ENCODE measurements at regions not wholly inside any gene's neighbourhood (a gene's known extent, or its start where the extent isn't known, plus 50 kb on each side); places are given as distances from the start of the nearest gene placed in this dataset.
"Not testable (repeated sequence)": the region's sequence is repeated elsewhere in the genome, so short reads cannot be mapped to it uniquely, and the experiment has no call there.

DNA sequence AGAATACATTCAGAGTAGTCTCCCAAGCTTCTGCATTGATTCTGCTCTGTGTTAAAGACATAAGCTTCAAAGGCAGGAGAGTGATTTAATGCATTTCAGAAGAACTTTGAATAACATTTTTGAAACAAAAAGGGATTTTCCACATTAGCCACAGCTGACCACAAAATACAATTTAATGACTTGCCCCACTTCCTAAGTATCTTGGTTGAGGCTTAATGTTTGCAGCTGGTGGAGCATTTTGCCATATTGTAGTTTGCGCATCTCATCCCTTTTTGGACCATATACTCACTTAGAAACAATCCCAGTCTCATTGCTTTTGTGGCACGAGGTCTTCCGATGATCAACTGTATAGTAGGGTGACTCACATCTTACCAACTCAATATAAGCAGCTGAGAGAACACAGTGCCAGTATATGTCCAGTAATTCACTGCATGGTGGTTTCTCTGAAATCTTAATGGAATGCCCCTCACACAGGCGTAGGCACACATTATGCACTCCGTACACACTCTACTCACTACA lies 455.8 kb upstream of the PTGER4 start:
- DNase-seq (ENCODE audit: low read depth in 2 of 2) = no peak

DNA sequence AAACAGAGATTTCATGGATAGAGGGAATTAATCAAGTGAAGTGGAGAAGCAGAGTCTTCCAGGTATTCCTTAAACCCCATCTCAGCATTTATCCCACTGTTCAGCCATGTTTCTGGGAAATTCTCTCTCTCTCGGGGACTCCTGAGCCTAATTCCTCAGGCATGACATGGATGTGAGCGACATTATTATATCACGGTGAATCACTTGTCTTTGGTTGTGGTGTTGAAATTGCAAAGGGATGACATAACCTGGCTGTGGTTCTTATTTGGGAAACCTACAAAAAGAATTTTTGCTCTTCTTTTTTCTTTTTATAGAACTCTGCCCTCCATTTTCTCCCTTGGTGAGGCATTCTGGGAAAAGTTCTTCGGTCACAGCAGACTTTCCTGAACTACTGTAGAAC lies 457.9 kb upstream of the PTGER4 start:
- no peak for DNase-seq (ENCODE audit: low read depth in 2 of 2)

DNA sequence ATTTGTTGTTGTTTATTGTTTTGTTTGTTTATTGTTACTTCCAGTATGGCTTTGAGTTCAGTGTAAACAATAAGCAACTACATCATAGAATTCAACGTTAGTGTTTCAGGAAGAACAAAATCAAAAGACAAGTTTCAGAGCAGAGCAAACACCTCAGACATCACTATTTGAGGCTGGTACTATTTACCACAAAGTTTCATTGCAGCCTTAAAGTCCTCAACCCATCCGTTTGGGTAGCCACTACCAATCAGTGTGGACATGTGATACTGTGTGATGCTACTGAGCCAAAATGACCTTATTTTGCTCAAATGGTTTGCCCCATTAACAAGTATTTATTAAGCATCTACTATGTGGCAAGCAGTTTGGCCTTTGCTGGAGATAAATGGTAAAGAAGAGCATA lies 458.5 kb upstream of the PTGER4 start:
- no peak for DNase-seq (ENCODE audit: low read depth in 2 of 2)

DNA sequence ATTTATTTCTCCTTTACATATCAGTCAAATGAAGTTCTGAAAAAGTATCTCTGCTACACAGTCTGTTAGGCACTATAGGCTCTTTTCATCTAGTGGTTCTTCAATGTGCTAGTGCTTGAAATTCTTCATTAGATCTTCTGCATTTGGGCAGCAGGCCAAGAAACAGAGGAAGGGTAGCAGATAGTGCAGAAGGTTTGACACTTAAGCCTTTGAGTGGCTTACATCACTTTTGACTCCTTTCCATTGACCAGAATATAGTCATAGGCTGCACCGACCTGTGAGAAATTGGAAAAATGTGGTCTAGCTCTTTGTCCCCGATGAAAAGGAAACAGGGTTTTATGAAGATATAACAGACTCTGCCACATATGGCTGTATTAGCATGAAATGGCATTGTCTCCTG lies 459.5 kb upstream of the PTGER4 start:
- no peak for DNase-seq (ENCODE audit: low read depth in 2 of 2)

- no peak for DNase-seq (ENCODE audit: low read depth in 2 of 2)
These were observed 462.2 kb upstream of the PTGER4 start for GRCh38 chr5:40217553-40217952.

- DNase-seq (ENCODE audit: low read depth in 2 of 2) = no peak
These were observed 469.0 kb upstream of the PTGER4 start for GRCh38 chr5:40210694-40211093.

DNA sequence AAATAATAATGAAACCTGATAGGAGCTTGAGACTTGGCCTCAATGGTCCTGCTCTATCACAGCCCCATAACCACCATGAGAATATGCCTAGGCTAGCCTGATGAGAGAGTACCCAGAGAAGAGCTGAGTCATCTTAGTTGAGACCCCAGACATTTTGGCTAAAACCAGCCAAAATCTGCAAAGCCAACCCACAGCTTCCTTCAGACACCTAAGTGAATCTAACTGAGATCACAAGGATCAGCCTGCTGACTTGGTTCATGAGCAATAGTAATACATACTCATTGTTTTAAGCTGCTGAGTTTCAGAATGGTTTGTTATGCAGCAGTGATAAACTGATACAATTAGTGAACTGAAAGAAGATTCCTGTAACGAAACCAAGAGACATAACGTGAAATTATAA lies 473.7 kb upstream of the PTGER4 start:
- no peak for DNase-seq (ENCODE audit: low read depth in 2 of 2)

- DNase-seq (ENCODE audit: low read depth in 2 of 2) = no peak
These were observed 475.6 kb upstream of the PTGER4 start for GRCh38 chr5:40204144-40204543.

GRCh38 chr5:40202814-40203440 lies 476.8 kb upstream of the PTGER4 start:
- no peak for DNase-seq (ENCODE audit: low read depth in 2 of 2)

DNA sequence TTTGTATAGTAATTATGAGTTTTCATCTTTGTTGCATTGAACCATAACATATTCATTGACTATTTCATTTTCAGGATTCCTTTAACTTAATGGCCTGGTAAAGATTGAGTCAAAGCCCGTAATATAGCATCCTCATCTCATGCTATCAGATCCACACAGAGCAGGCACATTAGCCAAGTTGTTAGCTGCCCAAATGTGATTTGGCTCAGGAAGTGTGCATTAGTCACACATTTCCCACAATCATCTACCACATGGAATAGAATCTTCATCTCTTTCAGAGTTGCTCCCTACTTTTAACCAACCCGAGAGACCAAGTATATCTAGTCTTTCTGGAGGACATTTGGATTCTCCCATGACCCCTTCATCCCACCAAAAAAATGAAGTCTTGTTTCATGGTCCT lies 481.0 kb upstream of the PTGER4 start:
- DNase-seq (ENCODE audit: low read depth in 2 of 2) = no peak

GRCh38 chr5:40195574-40195973 lies 484.1 kb upstream of the PTGER4 start:
- not testable (repeated sequence) for DNase-seq (ENCODE audit: low read depth in 2 of 2)

- DNase-seq (ENCODE audit: low read depth in 2 of 2) = no peak
These were observed 488.6 kb upstream of the PTGER4 start for GRCh38 chr5:40191150-40191549.

- no peak for DNase-seq (ENCODE audit: low read depth in 2 of 2)
These were observed 507.0 kb upstream of the PTGER4 start for GRCh38 chr5:40172721-40173120.

- DNase-seq (ENCODE audit: low read depth in 2 of 2) = no peak
These were observed 507.7 kb upstream of the PTGER4 start for GRCh38 chr5:40171971-40172370.

DNA sequence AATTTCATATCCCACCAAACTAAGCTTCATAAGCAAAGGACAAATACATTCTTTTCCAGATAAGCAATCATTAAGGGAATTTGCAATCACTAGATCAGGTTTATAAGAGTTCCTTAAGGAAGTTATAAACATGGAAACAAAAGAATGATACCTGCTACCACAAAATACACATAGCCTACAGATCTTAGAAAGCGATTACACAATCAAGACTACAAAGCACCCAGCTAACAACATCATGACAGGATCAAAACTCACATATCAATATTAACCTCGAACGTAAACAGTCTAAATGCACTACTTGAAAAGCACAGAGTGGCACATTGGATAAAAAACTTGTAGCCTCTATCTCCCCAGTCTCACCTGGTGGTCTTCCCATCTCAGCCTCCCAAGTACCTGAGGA lies 512.4 kb upstream of the PTGER4 start:
- no peak for DNase-seq (ENCODE audit: low read depth in 2 of 2)

DNA sequence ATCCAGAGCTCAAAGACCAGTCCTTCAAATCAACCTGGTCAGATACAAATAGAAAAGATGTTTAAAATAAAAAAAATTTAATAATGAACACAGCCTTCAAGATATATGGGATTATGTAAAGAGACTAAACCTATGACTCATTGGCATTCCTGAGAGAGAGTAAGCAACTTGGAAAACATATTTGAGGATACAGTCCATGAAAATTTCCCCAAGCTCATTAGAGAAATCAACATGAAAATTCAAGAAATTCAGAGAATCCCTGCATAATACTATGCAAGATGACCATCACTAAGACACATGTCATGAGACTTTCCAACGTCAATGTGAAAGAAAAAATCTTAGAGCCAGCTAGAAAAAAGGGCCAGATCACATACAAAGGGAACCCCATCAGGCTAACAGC lies 512.9 kb upstream of the PTGER4 start:
- no peak for DNase-seq (ENCODE audit: low read depth in 2 of 2)

DNA sequence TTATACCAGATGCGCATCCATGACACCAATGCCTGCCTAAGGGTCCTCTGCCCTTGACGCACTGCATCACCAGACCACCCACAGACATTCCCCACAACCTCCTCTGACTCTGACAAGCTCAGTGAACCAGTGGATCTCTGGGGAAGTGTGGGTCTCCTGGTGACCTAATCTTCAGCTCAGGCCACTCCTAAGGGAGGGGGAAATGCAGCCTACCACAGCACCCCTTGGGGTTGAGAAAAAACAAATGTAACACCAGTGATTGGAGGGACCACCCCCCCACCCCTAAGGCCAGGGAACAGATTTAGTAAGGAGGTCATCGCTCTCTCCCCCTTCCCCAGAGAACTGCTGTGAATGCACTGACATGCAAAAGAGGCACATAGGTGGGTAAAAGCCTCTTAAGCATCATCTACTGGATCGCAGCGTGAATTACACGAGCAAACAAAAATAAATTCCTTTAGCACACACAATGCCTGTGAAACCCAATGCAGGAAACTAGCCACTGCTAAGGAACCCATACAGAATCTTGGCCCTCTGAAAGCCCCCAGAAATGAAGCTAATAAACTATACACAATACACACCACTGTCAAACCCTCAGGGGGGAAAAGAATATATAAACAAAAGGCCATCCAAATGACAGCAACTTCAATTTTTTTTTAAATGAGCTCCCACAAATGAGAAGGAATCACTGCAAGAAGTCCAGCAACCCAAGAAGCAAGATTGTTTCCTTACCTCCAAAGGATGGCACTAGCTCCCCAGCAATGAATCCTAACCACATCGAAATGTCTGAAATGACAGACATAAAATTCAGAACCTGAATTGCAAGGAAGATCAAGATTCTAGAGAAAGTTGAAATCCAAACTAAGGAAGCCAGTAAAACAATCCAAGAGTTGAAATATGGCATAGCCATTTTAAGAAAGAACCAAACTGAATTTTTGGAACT lies 513.7 kb upstream of the PTGER4 start:
- DNase-seq (ENCODE audit: low read depth in 2 of 2) = no peak

GRCh38 chr5:40165106-40165788 lies 514.5 kb upstream of the PTGER4 start:
- no peak for DNase-seq (ENCODE audit: low read depth in 2 of 2)

- DNase-seq (ENCODE audit: low read depth in 2 of 2) = no peak
These were observed 519.3 kb upstream of the PTGER4 start for GRCh38 chr5:40160435-40160834.

DNA sequence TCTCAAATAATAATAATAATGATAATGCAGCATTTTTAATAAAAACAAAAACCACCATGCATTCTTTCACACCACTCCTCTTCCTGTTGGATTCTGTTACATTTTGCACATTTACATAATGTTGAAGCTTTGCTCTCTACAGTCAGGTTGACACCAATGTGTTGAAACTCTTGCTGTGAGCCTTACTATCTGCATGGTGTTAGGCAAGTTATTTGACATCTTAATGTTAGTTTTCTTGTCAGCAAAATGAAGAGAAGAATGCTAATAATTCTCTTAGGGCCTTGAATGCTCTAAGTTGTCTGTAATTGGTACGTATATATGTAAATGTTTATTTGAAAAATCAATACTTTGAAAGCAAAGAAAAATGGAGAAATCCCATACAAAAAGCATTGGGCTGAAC lies 525.5 kb upstream of the PTGER4 start:
- DNase-seq (ENCODE audit: low read depth in 2 of 2) = no peak

- no peak for DNase-seq (ENCODE audit: low read depth in 2 of 2)
These were observed 528.8 kb upstream of the PTGER4 start for GRCh38 chr5:40150896-40151295.

- no peak for DNase-seq (ENCODE audit: low read depth in 2 of 2)
These were observed 537.8 kb upstream of the PTGER4 start for GRCh38 chr5:40141896-40142295.

DNA sequence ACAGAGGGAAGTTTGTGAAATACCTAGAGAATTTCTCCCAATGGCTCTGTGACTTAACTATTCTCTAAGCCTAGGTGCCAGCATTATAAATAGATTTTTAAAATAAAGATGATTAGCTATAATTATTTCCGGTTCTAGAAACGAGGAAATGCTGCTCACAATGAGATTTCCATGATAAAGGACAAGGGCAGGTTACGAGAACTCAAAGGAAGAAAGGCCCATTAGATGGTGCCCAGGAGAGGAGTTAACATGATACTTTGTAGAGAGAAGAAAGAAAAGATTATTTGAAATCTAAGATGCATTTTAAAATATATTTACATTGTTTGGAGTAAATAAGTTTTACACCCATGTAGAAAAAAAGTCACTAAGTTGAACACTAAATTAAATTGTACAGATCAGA lies 538.3 kb upstream of the PTGER4 start:
- DNase-seq (ENCODE audit: low read depth in 2 of 2) = no peak

All from stimulated activated CD8-positive, alpha-beta memory T cell treated with anti-CD3 and anti-CD28 coated beads, Interleukin-7, amount 100 ng/mL, for 1 hour (primary cell).